OCI-LY3 (cell line): ENCODE measurements at regions not wholly inside any gene's neighbourhood (a gene's known extent, or its start where the extent isn't known, plus 50 kb on each side); places are given as distances from the start of the nearest gene placed in this dataset.

Experiments
- H2AFZ ChIP-seq: fragments of 200-600, 300-600 bp; shearing (Covaris generic); 2 replicates; pipeline ENCODE4 v1.6.0; 2014; ENCODE audit warnings: antibody characterized with exemption, low read depth, low read length
- H3K27ac ChIP-seq: fragments of 200-600, 300-600 bp; sonication (generic); 2 replicates; pipeline ENCODE4 v1.5.1; 2014; ENCODE audit warnings: mild to moderate bottlenecking, low read length, moderate library complexity, mixed read lengths
- H3K27me3 ChIP-seq: fragments of 200-600, 300-600 bp; sonication (generic); 2 replicates; pipeline ENCODE4 v1.6.1; 2014; ENCODE audit warnings: low read depth, low read length, mixed read lengths
- H3K36me3 ChIP-seq: fragments of 200-600, 300-600 bp; sonication (generic); replicated peaks from 2 replicates; pipeline ENCODE3; 2014; ENCODE audit warnings: low read depth, low read length, mixed read lengths
- H3K4me1 ChIP-seq: fragments of 300-600, 200-600 bp; sonication (generic); 2 replicates; pipeline ENCODE4 v1.6.1; 2014; ENCODE audit warnings: low read length, mixed read lengths
- H3K4me2 ChIP-seq: fragments of 200-600, 300-600 bp; sonication (generic); 2 replicates; pipeline ENCODE4 v1.6.1; 2014; ENCODE audit warnings: low read length, mixed read lengths
- H3K4me3 ChIP-seq: fragments of 300-600, 200-600 bp; sonication (generic); 2 replicates; pipeline ENCODE4 v1.5.1; 2014; ENCODE audit warnings: antibody characterized with exemption, mild to moderate bottlenecking, low read length, moderate library complexity
- H3K79me2 ChIP-seq: fragments of 300-600, 200-600 bp; shearing (Covaris generic); 2 replicates; pipeline ENCODE4 v1.6.1; 2014; ENCODE audit warnings: mild to moderate bottlenecking, low read length, mixed read lengths
- H3K9ac ChIP-seq: fragments of 300-600, 200-600 bp; shearing (Covaris generic); 2 replicates; pipeline ENCODE4 v1.6.0; 2014; ENCODE audit warnings: mild to moderate bottlenecking, low read length, moderate library complexity
- H3K9me3 ChIP-seq: fragments of 200-600, 300-600 bp; shearing (Covaris generic); 2 replicates; pipeline ENCODE4 v1.6.1; 2014; ENCODE audit warnings: low read length, mixed read lengths; ENCODE audit not compliant: insufficient read depth
- H4K20me1 ChIP-seq: fragments of 200-600, 300-600 bp; sonication (generic); 2 replicates; pipeline ENCODE4 v1.6.1; 2016; ENCODE audit warnings: low read length, mixed read lengths; ENCODE audit not compliant: insufficient read depth
- CTCF ChIP-seq: fragments of 200-600, 300-600 bp; sonication (generic); IDR thresholded peaks from 2 replicates; pipeline ENCODE4 v1.5.1; 2014; ENCODE audit warnings: antibody characterized with exemption, low read length, low read depth
- EZH2phosphoT487 ChIP-seq: fragments of 200-600 bp; shearing (Covaris generic); IDR thresholded peaks from 2 replicates; pipeline ENCODE4 v1.6.1; 2018; ENCODE audit warnings: antibody characterized with exemption, mixed run types, low read depth

GRCh38 chr21:28641731-28642130 lies 350.9 kb downstream of the LTN1 start:
- Histone ChIP-seq H3K4me2 (no peak overlapping the region), H3K79me2 (no peaks in the 10 kb centered on the region), H3K9ac (no peak overlapping the region), H3K9me3 (no peaks in the 10 kb centered on the region), H3K27me3 (no peaks in the 10 kb centered on the region), H2AFZ (no peak overlapping the region), H4K20me1 (no peaks in the 10 kb centered on the region), H3K36me3 (no peaks in the 10 kb centered on the region), H3K4me3 (no peak overlapping the region), H3K27ac (no peak overlapping the region), H3K4me1 (no peaks in the 10 kb centered on the region)
- TF ChIP-seq CTCF, result no peak
- no peak for TF ChIP-seq EZH2phosphoT487

DNA sequence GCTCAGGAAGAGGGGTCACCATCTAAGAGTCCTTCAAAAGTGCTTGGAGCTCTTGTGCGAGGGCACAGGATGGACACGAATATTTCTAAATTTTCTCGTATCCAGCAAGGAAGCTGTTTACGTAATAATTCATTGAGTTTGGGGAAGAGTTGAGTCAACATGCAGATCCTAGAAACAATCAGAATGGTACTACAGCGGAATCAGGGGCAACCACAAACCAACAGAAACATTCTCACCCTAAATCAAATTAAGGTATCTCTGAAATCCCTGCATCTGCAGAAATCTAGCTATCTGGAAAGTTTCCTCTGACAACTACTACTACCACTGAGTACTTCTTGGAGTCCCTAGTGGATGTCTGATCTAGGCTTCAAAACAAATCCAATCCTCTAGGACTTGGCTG lies 352.4 kb downstream of the LTN1 start:
- Histone ChIP-seq H3K4me1 (no peaks in the 10 kb centered on the region), H3K9me3 (no peaks in the 10 kb centered on the region), H3K36me3 (no peaks in the 10 kb centered on the region), H3K9ac (no peak overlapping the region), H3K4me2 (no peak overlapping the region), H3K27me3 (no peaks in the 10 kb centered on the region), H3K79me2 (no peaks in the 10 kb centered on the region), H2AFZ (no peak overlapping the region), H4K20me1 (no peaks in the 10 kb centered on the region), H3K27ac (no peak overlapping the region), H3K4me3 (no peak overlapping the region)
- TF ChIP-seq CTCF, result no peak
- no peak for TF ChIP-seq EZH2phosphoT487

DNA sequence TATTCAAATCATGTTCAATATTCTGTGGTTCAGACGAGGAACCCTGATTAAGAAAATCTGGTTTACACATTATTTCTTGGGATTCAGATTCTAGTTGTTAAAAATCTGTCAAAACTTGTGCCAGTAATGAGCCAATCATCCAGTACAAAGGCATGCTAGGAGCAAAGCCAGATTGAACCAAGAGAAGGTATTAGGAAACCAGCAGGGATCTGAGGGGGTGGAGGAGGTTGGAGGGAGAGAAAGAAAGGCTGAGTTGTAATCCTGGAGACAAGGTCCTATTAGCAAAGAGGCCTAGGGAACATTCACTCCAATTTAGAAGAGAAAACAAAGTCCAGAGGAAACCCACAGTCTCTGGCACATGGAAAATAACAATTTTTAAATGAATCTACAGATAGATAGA lies 352.9 kb downstream of the LTN1 start:
- Histone ChIP-seq H3K9ac (no peak overlapping the region), H3K36me3 (no peaks in the 10 kb centered on the region), H3K27ac (no peak overlapping the region), H2AFZ (no peak overlapping the region), H3K27me3 (no peaks in the 10 kb centered on the region), H3K4me2 (no peak overlapping the region), H3K4me3 (no peak overlapping the region), H3K9me3 (no peaks in the 10 kb centered on the region), H3K4me1 (no peaks in the 10 kb centered on the region), H3K79me2 (no peaks in the 10 kb centered on the region), H4K20me1 (no peaks in the 10 kb centered on the region)
- no peak for TF ChIP-seq EZH2phosphoT487
- TF ChIP-seq CTCF, result no peak

DNA sequence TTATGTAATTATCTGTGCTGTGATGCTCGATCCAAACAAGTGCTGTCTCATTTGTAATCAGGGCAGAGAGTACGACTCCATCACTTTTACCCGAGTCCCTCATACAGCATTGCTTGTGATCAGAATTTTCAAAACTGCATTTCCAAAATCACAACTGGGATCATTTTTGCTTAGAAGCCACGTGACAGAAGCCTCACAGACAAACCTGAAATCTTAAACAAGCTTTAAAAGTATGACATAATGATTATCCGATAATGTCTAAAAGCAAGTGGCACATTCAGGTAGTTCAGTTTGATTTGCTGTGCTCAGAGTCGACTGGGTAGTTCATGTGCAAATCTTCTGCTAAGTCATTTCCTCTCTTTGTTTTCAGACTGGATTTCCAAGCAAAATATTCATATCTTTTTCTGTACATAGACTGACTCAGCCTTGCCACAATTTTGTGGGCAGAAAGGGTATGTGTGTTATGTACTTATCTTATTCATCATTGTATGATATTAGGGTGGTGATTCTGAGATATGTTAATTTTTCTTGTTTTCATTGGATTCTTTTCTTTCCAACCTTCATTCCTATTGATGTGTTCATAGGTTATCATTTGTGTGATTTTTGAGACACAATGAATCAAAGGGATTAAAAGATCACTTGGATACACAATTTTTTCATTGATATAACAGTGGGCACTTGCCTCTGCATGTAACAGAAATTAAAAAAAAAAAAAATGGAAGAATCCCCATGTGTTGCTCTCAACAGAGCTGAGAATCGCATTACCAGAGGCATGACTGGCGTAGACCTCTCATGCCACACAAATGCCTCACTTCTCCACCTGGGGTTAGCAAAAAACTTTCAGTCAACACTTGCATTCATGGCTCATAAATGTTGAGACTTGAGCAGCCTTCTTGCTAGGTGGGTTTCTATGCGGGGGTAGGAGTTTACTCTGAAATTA lies 355.7 kb downstream of the LTN1 start:
- TF ChIP-seq CTCF (no peak), EZH2phosphoT487 (no peak)
- Histone ChIP-seq H3K36me3 (no peaks in the 10 kb centered on the region), H3K27me3 (no peaks in the 10 kb centered on the region), H3K4me1 (no peaks in the 10 kb centered on the region), H3K27ac (no peak overlapping the region), H2AFZ (no peak overlapping the region), H3K4me2 (no peak overlapping the region), H3K9ac (no peak overlapping the region), H3K4me3 (no peak overlapping the region), H4K20me1 (no peaks in the 10 kb centered on the region), H3K9me3 (no peaks in the 10 kb centered on the region), H3K79me2 (no peaks in the 10 kb centered on the region)
